ENCODE measurements at regions not wholly inside any gene's neighbourhood (a gene's known extent, or its start where the extent isn't known, plus 50 kb on each side); places are given as distances from the start of the nearest gene placed in this dataset.

- no peaks in the 10 kb centered on the region for H3K79me2 ChIP-seq (ENCODE audit: control insufficient read depth in 1 of 2, insufficient read depth in 2 of 2, low read length in 2 of 2)
- ChIA-PET CTCF (ENCODE audit: partially characterized antibody) (interaction anchor here (0.7 kb wide), 1 partner anchor 310 kb away, joined by 3 read pairs; no protein-coding TSS in a partner anchor), POLR2A (ENCODE audit: partially characterized antibody) (no interaction called here)
- H4K8ac ChIP-seq (ENCODE audit: extremely low read depth, insufficient read depth, low read length): no peak overlapping the region
- H2BK12ac ChIP-seq (ENCODE audit: low read depth, low read length): no peak overlapping the region
- H2AK5ac ChIP-seq (ENCODE audit: low read depth, low read length): no peak overlapping the region
- no peak overlapping the region for H3K4ac ChIP-seq (replicated peaks; ENCODE audit: insufficient read length, low read depth, low read length)
- H2BK5ac ChIP-seq (ENCODE audit: low read depth, low read length): no peak overlapping the region
- FAIRE-seq (no peak), DNase-seq (ENCODE audit: low read depth in 1 of 2, low spot score in 2 of 2) (no peak)
- WGBS, 2 experiments (ENCODE audit: extremely low coverage in 1 of 2, insufficient coverage in 1 of 2, insufficient read length in 1 of 2, insufficient replicate concordance in 2 of 2, low coverage in 1 of 2, low lambda C conversion rate in 2 of 2, missing lambda C conversion rate in 1 of 2): 89% methylated on average over 2 of the region's 2 CpGs; no CpG with 5 or more reads in 1 of the 2 experiments
- no peak overlapping the region for H3K18ac ChIP-seq (ENCODE audit: extremely low read depth, low read length)
- no peak overlapping the region for H3K56ac ChIP-seq (replicated peaks; ENCODE audit: insufficient read length, low read depth, low read length)
- no peak overlapping the region for H4K5ac ChIP-seq (ENCODE audit: insufficient read length, low read depth, low read length)
- no peaks in the 10 kb centered on the region for H3K27me3 ChIP-seq (replicated peaks in 1 of 4; ENCODE audit: control insufficient read depth in 3 of 4, extremely low read depth in 1 of 4, insufficient read depth in 3 of 4, low read length in 3 of 4)
- no peak overlapping the region for H3K23ac ChIP-seq (ENCODE audit: insufficient read length)
- TF ChIP-seq ATF3 (IDR thresholded peaks at IDR 0.05; ENCODE audit: insufficient read depth, low read depth, low read length): no peak
- no peak for TF ChIP-seq CTCF (IDR thresholded peaks at IDR 0.05; ENCODE audit: control extremely low read depth in 1 of 3, insufficient read depth in 1 of 3, low read depth in 1 of 3, low read length in 3 of 3)
- no peak for TF ChIP-seq JUND (IDR thresholded peaks at IDR 0.05; ENCODE audit: low read length)
- no peak for TF ChIP-seq RBBP5 (IDR thresholded peaks at IDR 0.05; ENCODE audit: borderline replicate concordance, low read depth, low read length)
- no peak for TF ChIP-seq NANOG (IDR thresholded peaks at IDR 0.05; ENCODE audit: insufficient read depth, low read depth, low read length, poor library complexity, severe bottlenecking)
- no peak for TF ChIP-seq TAF7 (optimal IDR thresholded peaks at IDR 0.05; ENCODE audit: borderline replicate concordance, low read depth, low read length)
- H2AFZ ChIP-seq (ENCODE audit: low read length): no peak overlapping the region
- no peaks in the 10 kb centered on the region; a peak in 1 of 7 replicates for H3K4me1 ChIP-seq (replicated peaks in 1 of 4; ENCODE audit: control insufficient read depth in 3 of 4, insufficient read depth in 4 of 4, low read length in 3 of 4)
- H3K27ac ChIP-seq (ENCODE audit: low read depth, low read length): no peak overlapping the region
- H2BK120ac ChIP-seq (replicated peaks; ENCODE audit: low read depth, low read length): no peak overlapping the region
- no peaks in the 10 kb centered on the region for H3K9me3 ChIP-seq (ENCODE audit: insufficient read depth in 2 of 2, low read depth in 1 of 2, low read length in 1 of 2)
- H3K4me2 ChIP-seq (ENCODE audit: insufficient read depth in 1 of 2, low read depth in 2 of 2, low read length in 2 of 2): no peak overlapping the region
- no peak overlapping the region for H2BK15ac ChIP-seq (ENCODE audit: low read length)
- H4K20me1 ChIP-seq (replicated peaks in 1 of 2; ENCODE audit: control insufficient read depth in 1 of 2, insufficient read depth in 2 of 2, low read length in 2 of 2): no peaks in the 10 kb centered on the region
- H3K79me1 ChIP-seq (ENCODE audit: low read depth, low read length): no peaks in the 10 kb centered on the region
- H2BK20ac ChIP-seq (ENCODE audit: low read length): no peak overlapping the region
- no peaks in the 10 kb centered on the region; the same call in 1 of the 2 replicates for H3K23me2 ChIP-seq (ENCODE audit: low read depth, low read length)
- H4K91ac ChIP-seq (replicated peaks; ENCODE audit: insufficient read length, low read length): no peak overlapping the region
- no peaks in the 10 kb centered on the region for H3K36me3 ChIP-seq (ENCODE audit: control insufficient read depth in 2 of 4, insufficient read depth in 4 of 4, low read length in 3 of 4)
- no peak overlapping the region for H3K4me3 ChIP-seq (ENCODE audit: extremely low read depth in 1 of 4, insufficient read depth in 2 of 4, low read depth in 3 of 4, low read length in 4 of 4)
- H3K9ac ChIP-seq (replicated peaks in 1 of 4; ENCODE audit: extremely low read depth in 1 of 4, low read depth in 3 of 4, low read length in 3 of 4): no peak overlapping the region
- no peak overlapping the region for H3K14ac ChIP-seq (ENCODE audit: insufficient read length)
Measured at GRCh38 chr12:93219947-93220346, 157.8 kb upstream of the NUDT4 start.

Data from H1 (cell line).